DND-41 (cell line): ENCODE measurements at regions not wholly inside any gene's neighbourhood (a gene's known extent, or its start where the extent isn't known, plus 50 kb on each side); places are given as distances from the start of the nearest gene placed in this dataset.

Experiments
- ATAC-seq: fragments of 200-7000 bp; cut with Tn5 transposase; 3 replicates; pipeline ENCODE4 v1.9.1; 2021; ENCODE audit warnings: low read depth; ENCODE audit not compliant: insufficient read depth
- DNase-seq: peaks from one replicate; pipeline ENCODE4 v3.0.0-alpha.2; 2020
- H2AFZ ChIP-seq: 2 replicates; pipeline ENCODE4 v1.6.0; 2012; ENCODE audit warnings: low read depth, low read length
- H3K27ac ChIP-seq: 2 replicates; pipeline ENCODE4 v1.5.1; 2012; ENCODE audit warnings: low read length, inconsistent platforms
- H3K27me3 ChIP-seq: fragments of 200-600 bp; sonication (generic); 2 replicates; pipeline ENCODE4 v1.6.0; 2012; ENCODE audit warnings: low read length, mild to moderate bottlenecking, inconsistent platforms; ENCODE audit not compliant: insufficient read depth, poor library complexity
- H3K36me3 ChIP-seq: 2 replicates; pipeline ENCODE4 v1.5.1; 2012; ENCODE audit warnings: low read length, inconsistent platforms; ENCODE audit not compliant: insufficient read depth
- H3K4me1 ChIP-seq: 2 replicates; pipeline ENCODE4 v1.5.1; 2012; ENCODE audit warnings: mild to moderate bottlenecking, low read length; ENCODE audit not compliant: insufficient read depth
- H3K4me2 ChIP-seq: 2 replicates; pipeline ENCODE4 v1.6.0; 2012; ENCODE audit warnings: mild to moderate bottlenecking, moderate library complexity, low read length, inconsistent platforms; ENCODE audit not compliant: insufficient read depth
- H3K4me3 ChIP-seq, 2 experiments: fragments of 200-600 bp in 1 of 2; shearing (Covaris generic) in 1 of 2; 2 replicates each; pipeline ENCODE4 v1.5.1; 2012 to 2016; ENCODE audit warnings: inconsistent platforms in 2 of 2, low read length in 2 of 2, mild to moderate bottlenecking in 2 of 2, low read depth in 1 of 2, moderate library complexity in 1 of 2
- H3K79me2 ChIP-seq: 2 replicates; pipeline ENCODE4 v1.6.0; 2012; ENCODE audit warnings: low read length, inconsistent platforms; ENCODE audit not compliant: insufficient read depth
- H3K9ac ChIP-seq: 2 replicates; pipeline ENCODE4 v1.6.0; 2012; ENCODE audit warnings: low read depth, mild to moderate bottlenecking, inconsistent platforms, low read length, moderate library complexity
- H3K9me3 ChIP-seq: 2 replicates; pipeline ENCODE4 v1.5.1; 2012; ENCODE audit warnings: low read length, moderate library complexity, mild to moderate bottlenecking, inconsistent platforms; ENCODE audit not compliant: insufficient read depth, severe bottlenecking
- H4K20me1 ChIP-seq: 2 replicates; pipeline ENCODE4 v1.6.0; 2012; ENCODE audit warnings: low read length; ENCODE audit not compliant: insufficient read depth
- CTCF ChIP-seq: IDR thresholded peaks from 2 replicates; pipeline ENCODE4 v1.5.1; 2012; ENCODE audit warnings: borderline replicate concordance, low read length, moderate library complexity, mild to moderate bottlenecking; ENCODE audit not compliant: poor library complexity, severe bottlenecking; ENCODE audit errors: extremely low read depth
- EZH2 ChIP-seq: IDR thresholded peaks from 3 replicates; pipeline ENCODE4 v1.6.1; 2012; ENCODE audit warnings: borderline replicate concordance, low read depth, mild to moderate bottlenecking, moderate library complexity, low read length, inconsistent platforms; ENCODE audit not compliant: severe bottlenecking

GRCh38 chr12:116401565-116401964 is 124.1 kb upstream of the MED13L start:
- Histone ChIP-seq H3K4me1 (no peaks in the 10 kb centered on the region), H4K20me1 (no peaks in the 10 kb centered on the region), H3K4me2 (no peak overlapping the region), H3K9ac (no peak overlapping the region), H3K79me2 (no peaks in the 10 kb centered on the region), H3K9me3 (peaks cover 12% of the 10 kb centered on the region), H3K27ac (no peak overlapping the region), H3K36me3 (no peaks in the 10 kb centered on the region), H3K4me3 (no peak overlapping the region), H3K27me3 (no peaks in the 10 kb centered on the region), H2AFZ (peak overlapping the region; percentile 21; the same call in 1 of the 2 replicates)
- TF ChIP-seq CTCF, result no peak
- TF ChIP-seq EZH2, result no peak
- DNase-seq, result no peak
- no peak for ATAC-seq

- Histone ChIP-seq H3K4me2 (no peak overlapping the region), H3K9me3 (peaks cover 9% of the 10 kb centered on the region), H3K27ac (no peak overlapping the region), H2AFZ (no peak overlapping the region), H3K36me3 (no peaks in the 10 kb centered on the region), H3K79me2 (no peaks in the 10 kb centered on the region), H4K20me1 (no peaks in the 10 kb centered on the region), H3K9ac (no peak overlapping the region), H3K4me3 (no peak overlapping the region), H3K27me3 (no peaks in the 10 kb centered on the region), H3K4me1 (no peaks in the 10 kb centered on the region)
- no peak for DNase-seq
- no peak for TF ChIP-seq EZH2
- no peak for TF ChIP-seq CTCF
- no peak for ATAC-seq
These were observed 124.9 kb upstream of the MED13L start for GRCh38 chr12:116402163-116402939.

- Histone ChIP-seq H3K4me1 (no peaks in the 10 kb centered on the region), H3K9me3 (peaks cover 6% of the 10 kb centered on the region), H3K27me3 (no peaks in the 10 kb centered on the region), H3K4me3 (no peak overlapping the region), H3K36me3 (no peaks in the 10 kb centered on the region), H3K4me2 (no peak overlapping the region), H3K27ac (no peak overlapping the region), H4K20me1 (no peaks in the 10 kb centered on the region), H3K79me2 (no peaks in the 10 kb centered on the region), H3K9ac (no peak overlapping the region), H2AFZ (no peak overlapping the region)
- no peak for TF ChIP-seq EZH2
- no peak for TF ChIP-seq CTCF
- ATAC-seq, result no peak
- no peak for DNase-seq
These were observed 126.1 kb upstream of the MED13L start for GRCh38 chr12:116403546-116403945.
